Body of pancreas (tissue), 4 donors: ENCODE measurements at regions not wholly inside any gene's neighbourhood (a gene's known extent, or its start where the extent isn't known, plus 50 kb on each side); places are given as distances from the start of the nearest gene placed in this dataset.

Source experiments
- ATAC-seq: fragments of 150-250 bp; one replicate; pipeline ENCODE4 v1.9.1; 2016
- DNase-seq, 4 donors: peaks; one replicate each; pipeline ENCODE4 v3.0.0-alpha.2; 2019
- H3K27ac ChIP-seq, 4 donors: fragments of 200-600 bp; sonication (generic); 1 replicate in 3 of 4; 2 replicates in 1 of 4; pipeline versions ENCODE4 v1.5.1 to v1.6.1; 2016 to 2019; ENCODE audit warnings: mild to moderate bottlenecking in 1 of 4, mixed read lengths in 1 of 4, moderate library complexity in 1 of 4
- H3K27me3 ChIP-seq, 2 donors: fragments of 200-600 bp; sonication (generic); one replicate each; pipeline ENCODE4 v1.6.0; 2016; ENCODE audit warnings: mild to moderate bottlenecking in 1 of 2
- H3K36me3 ChIP-seq, 2 donors: fragments of 200-600 bp; sonication (generic); replicated peaks in 1 of 2; 2 replicates each; pipeline ENCODE4 v1.5.1; 2016; ENCODE audit warnings: low read depth in 2 of 2; ENCODE audit not compliant: insufficient read depth in 1 of 2
- H3K4me1 ChIP-seq: fragments of 200-600 bp; sonication (generic); one replicate; pipeline ENCODE4 v1.6.0; 2016
- H3K4me3 ChIP-seq, 2 donors: fragments of 200-600 bp; sonication (generic); 1 replicate in 1 of 2; 2 replicates in 1 of 2; pipeline ENCODE4 v1.5.1; 2016 to 2019
- H3K9me3 ChIP-seq, 3 donors: fragments of 200-600 bp; sonication (generic); 1 replicate in 2 of 3; 2 replicates in 1 of 3; pipeline ENCODE4 v1.5.1; 2016
- CTCF ChIP-seq, 7 experiments: fragments of 450-650 bp in 4 of 7; fragments of 200-600 bp in 3 of 7; sonication (generic) in 3 of 7; IDR thresholded peaks; one replicate each; pipeline ENCODE4 v1.5.1; 2016 to 2019; ENCODE audit warnings: antibody characterized with exemption in 7 of 7
- POLR2A ChIP-seq, 3 donors: fragments of 450-650 bp; IDR thresholded peaks; one replicate each; pipeline ENCODE4 v1.6.1; 2016; ENCODE audit warnings: antibody characterized with exemption in 3 of 3, mild to moderate bottlenecking in 2 of 3
- WGBS, 2 donors: methylation state at CpG; one replicate each; pipeline ENCODE4 v1.1.5; 2017; 5-methylcytosine and 5-hydroxymethylcytosine counted together
- intact Hi-C: fragments of 100-400 bp; cut with DNase I; formaldehyde crosslinking; loops from one replicate; pipeline ENCODE4 v1.15.1; 2023

DNA sequence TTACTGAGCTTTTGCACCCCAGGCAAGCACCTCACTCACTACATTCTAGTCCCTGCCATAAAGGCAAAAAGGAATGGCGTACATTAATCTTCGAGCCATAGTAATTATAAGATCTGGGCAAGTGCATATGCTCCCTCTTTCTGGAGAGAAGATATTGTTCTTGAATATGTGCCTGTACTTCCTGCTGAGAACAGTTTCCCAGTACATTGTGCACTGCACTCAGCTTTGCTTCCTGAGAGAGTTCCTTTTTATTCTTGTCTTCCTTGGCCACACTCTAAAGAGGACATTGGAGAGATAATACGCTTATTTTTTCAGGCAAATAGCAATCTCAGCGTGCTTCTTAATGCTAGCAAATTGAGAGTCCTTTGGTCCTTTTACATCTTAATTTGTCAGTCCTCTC lies 909.0 kb upstream of the PCDH10 start:
- no peak overlapping the region for H3K4me3 ChIP-seq
- no peaks in the 10 kb centered on the region for H3K9me3 ChIP-seq
- intact Hi-C loops: no loop called here
- no peaks in the 10 kb centered on the region for H3K27me3 ChIP-seq
- H3K36me3 ChIP-seq: no peaks in the 10 kb centered on the region
- peaks cover 4% of the 10 kb centered on the region for H3K4me1 ChIP-seq
- TF ChIP-seq CTCF (IDR thresholded peaks at IDR 0.05): no peak
- TF ChIP-seq POLR2A (IDR thresholded peaks at IDR 0.05): no peak
- no peak for ATAC-seq
- no peak overlapping the region for H3K27ac ChIP-seq
- DNase-seq: no peak
- 66 to 85% methylated on average over 4 of the region's 4 CpGs for WGBS, 2 donors

- DNase-seq: no peak
- no peak overlapping the region for H3K27ac ChIP-seq
- H3K36me3 ChIP-seq: no peaks in the 10 kb centered on the region
- TF ChIP-seq POLR2A (IDR thresholded peaks at IDR 0.05) (no peak), CTCF (IDR thresholded peaks at IDR 0.05) (no peak)
- H3K4me1 ChIP-seq: peaks cover 4% of the 10 kb centered on the region
- ATAC-seq: no peak
- intact Hi-C loops: no loop called here
- no peak overlapping the region for H3K4me3 ChIP-seq
- no peaks in the 10 kb centered on the region for H3K9me3 ChIP-seq
- WGBS, 2 donors: 37 to 38% methylated on average over 3 of the region's 3 CpGs
- H3K27me3 ChIP-seq: no peaks in the 10 kb centered on the region
Observed at GRCh38 chr4:132245319-132245718, 903.8 kb upstream of the PCDH10 start.

DNA sequence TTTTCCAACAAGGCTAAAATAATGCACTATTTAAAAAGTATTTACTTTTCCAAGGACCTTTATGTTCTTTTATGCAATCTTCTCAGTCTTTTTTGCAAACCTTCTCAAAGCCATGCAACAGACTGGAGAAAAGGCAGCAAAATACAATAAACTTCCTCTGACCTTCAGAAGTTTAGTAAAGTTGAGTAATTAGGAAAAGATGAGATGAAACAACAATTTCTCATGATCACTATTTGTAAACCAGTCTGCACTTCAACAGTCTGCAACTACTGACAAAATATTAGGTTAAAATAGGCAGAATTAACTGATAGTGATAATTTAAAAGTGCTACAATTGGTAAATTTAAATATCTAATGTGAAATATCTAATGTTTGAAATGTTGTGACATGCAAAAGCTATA lies 884.9 kb upstream of the PCDH10 start:
- Histone ChIP-seq H3K27me3 (no peaks in the 10 kb centered on the region), H3K27ac (no peak overlapping the region), H3K4me3 (no peak overlapping the region), H3K4me1 (no peaks in the 10 kb centered on the region), H3K9me3 (no peaks in the 10 kb centered on the region), H3K36me3 (no peaks in the 10 kb centered on the region)
- intact Hi-C loops: no loop called here
- TF ChIP-seq CTCF (IDR thresholded peaks at IDR 0.05) (no peak), POLR2A (IDR thresholded peaks at IDR 0.05) (no peak)
- DNase-seq (no peak), ATAC-seq (no peak)

- ATAC-seq (no peak), DNase-seq (no peak)
- 73 to 85% methylated on average over 3 of the region's 3 CpGs for whole genome bisulfite sequencing, 2 donors
- Histone ChIP-seq H3K27me3 (peaks cover 0 to 3% of the 10 kb centered on the region in 2 donors), H3K27ac (no peak overlapping the region), H3K36me3 (no peaks in the 10 kb centered on the region), H3K9me3 (no peaks in the 10 kb centered on the region), H3K4me3 (no peak overlapping the region), H3K4me1 (no peaks in the 10 kb centered on the region)
- intact Hi-C loops: no loop called here
- TF ChIP-seq POLR2A (IDR thresholded peaks at IDR 0.05): no peak
- no peak for TF ChIP-seq CTCF (IDR thresholded peaks at IDR 0.05)
Observed at GRCh38 chr4:132266374-132266773, 882.7 kb upstream of the PCDH10 start.

GRCh38 chr4:132267321-132267720 lies 881.8 kb upstream of the PCDH10 start:
- no peak for ATAC-seq
- intact Hi-C loops: no loop called here
- 75 to 85% methylated on average over 2 of the region's 2 CpGs for whole genome bisulfite sequencing, 2 donors
- no peak for DNase-seq
- Histone ChIP-seq H3K4me3 (no peak overlapping the region), H3K4me1 (no peaks in the 10 kb centered on the region), H3K9me3 (no peaks in the 10 kb centered on the region), H3K27me3 (peaks cover 0 to 3% of the 10 kb centered on the region in 2 donors), H3K27ac (no peak overlapping the region), H3K36me3 (no peaks in the 10 kb centered on the region)
- no peak for TF ChIP-seq POLR2A (IDR thresholded peaks at IDR 0.05)
- TF ChIP-seq CTCF (IDR thresholded peaks at IDR 0.05): no peak
